Hippocampal formation (tissue), 2 donors: ENCODE measurements at regions not wholly inside any gene's neighbourhood (a gene's known extent, or its start where the extent isn't known, plus 50 kb on each side); places are given as distances from the start of the nearest gene placed in this dataset.
"Not testable (repeated sequence)": the region's sequence is repeated elsewhere in the genome, so short reads cannot be mapped to it uniquely, and the experiment has no call there.

Experiments
- DNase-seq, 2 donors: peaks; one replicate each; lab custom pipeline; 2025; lab: John Stamatoyannopoulos, UW

DNA sequence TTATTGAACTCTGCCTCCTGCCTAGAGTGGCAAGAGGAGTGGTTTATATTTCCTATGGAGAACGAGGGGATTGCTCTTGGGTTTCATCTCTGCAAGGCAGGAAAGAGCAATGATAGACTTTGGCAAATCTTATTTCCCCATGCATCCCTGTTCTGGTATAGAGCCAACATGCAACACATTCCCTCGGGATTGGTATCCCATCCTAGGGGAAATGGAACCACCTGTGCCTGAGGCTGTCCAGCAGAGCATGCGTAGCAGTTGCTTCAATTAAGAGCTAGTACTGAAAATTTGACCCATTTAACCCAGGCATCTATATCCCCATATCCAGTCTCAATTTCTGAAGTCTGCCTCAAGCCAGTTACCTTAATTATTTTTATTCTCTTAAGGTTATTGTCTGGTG is 205.3 kb downstream of the KCNS3 start:
- no peak for DNase-seq

DNA sequence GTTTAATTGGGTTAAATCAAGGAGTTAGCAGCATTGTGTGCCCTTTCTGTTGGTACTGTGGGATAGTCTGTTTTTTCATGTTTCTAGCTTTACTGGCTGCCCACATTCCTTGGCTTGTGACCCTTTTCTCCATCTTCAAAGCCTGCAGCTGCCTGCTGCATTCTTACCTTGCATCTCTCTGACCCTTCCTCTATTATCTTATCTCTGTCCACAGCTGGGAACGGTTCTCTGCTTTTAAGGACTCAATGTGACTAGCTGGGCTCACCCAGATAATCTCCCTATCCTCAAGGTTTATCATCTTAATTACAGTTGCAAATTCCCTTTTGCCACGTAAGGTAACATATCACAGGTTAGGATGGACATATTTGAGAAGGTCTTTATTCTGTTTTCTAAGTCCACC is 199.7 kb downstream of the KCNS3 start:
- DNase-seq = no peak

DNA sequence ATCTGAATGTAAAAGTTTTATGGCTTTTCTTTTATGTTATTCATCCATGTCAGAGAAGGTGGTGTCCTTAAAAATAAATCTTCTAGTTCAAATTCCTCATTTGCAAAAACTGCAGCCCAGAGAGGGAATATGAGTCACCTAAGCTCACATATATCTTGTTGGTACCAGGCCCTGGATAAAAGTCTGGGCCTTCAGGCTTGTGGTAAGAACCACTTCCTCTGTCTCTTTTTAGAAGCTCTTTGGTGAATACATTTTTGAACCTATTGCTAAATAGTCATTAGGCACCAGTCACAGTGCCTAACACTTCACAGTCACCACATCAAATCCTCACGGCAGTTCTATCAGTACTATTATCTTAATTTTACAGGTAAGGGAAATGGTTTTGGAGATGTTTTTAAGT is 199.2 kb downstream of the KCNS3 start:
- DNase-seq = no peak

DNA sequence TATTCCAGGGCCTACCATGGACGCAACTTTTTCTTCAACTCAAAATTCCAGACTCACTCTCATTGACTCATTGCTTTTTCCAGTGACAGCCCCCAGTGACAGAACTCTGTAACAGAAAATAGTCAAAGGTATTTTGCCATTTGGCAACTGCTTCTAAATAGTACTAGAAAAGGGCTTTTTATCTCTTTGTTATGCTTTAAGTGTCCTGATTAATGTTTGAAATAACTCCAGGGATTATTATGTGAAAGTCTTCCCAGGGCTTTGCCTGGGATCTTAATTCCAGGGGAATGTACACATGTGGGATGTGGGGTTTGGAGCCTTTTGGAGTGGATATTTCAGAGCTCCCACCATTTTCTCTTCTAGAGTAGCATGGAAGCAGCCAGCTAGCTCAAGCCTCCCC is 198.8 kb downstream of the KCNS3 start:
- no peak for DNase-seq

DNA sequence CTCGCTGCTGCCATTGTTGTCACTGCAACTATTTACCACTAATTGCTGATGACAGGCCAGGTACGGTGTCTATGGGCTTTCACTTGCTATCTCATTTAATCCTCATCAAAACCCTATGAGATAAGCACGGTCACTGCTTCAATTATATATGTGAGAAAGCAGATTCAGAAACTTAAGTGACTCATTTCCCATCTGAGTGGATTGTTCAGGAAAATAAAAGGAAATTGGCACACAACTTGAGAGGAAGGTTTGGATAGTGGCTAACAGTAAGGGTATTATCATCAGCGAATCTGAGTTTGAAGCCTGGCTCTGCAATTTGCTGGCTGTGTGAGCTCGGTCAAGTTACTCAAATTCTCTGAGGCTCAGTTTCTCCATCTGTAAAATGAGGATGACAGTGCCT is 196.0 kb downstream of the KCNS3 start:
- DNase-seq = no peak

DNA sequence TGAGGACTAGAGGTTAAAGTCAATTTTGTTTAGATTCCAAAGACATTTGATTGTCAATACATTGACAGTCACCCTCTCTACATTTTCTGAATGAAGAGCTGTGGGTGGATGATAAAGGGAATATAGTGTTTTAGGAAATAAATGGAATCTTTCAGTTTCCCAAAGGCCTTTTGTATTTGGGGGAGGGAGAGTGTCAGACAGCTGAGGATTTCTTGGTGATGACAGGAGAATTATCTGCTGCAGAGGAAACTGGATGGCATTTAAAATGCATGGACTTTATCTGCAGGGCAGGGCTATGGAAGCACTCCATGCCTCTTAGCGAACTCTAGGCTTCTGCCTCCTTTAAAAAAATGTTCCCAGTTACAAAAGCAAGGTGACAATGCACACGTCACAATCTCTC is 195.1 kb downstream of the KCNS3 start:
- no peak for DNase-seq

DNA sequence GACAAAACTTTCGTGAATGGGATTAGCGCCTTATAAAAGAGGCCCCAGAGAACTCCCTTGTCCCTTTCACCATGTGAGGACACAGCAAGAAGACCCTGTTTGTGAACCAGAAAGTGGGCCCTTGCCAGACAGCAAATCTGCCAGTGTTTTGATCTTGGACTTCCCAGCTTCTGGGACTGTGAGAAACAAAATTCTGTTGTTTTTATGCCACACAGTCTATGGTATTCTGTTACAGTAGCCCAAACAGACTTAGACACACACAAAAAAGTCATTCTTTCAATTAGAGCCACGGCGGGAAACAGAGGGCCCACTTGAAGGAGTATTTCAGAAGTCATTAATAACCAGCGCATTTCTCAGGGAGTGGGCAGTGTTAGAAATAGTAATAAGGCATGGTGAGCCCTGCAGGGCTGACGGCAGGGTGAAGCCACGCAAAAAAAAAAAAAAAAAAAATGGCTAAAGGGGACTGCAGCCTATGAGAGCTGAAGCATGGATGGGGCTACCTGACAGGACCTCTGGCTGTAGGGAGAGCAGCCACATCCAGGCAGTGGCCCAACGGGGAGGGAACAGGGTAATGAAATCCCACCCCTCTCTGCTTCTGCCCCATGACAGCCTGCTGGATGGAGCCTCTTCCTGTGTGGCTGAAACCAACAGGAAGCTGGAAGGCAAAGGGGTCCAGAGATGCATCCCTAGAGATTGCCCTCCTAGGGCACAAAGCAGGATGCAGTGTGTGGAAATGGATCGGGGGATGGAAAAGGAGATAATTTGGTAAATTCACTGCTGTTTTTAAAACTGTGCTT is 189.3 kb downstream of the KCNS3 start:
- DNase-seq = no peak

DNA sequence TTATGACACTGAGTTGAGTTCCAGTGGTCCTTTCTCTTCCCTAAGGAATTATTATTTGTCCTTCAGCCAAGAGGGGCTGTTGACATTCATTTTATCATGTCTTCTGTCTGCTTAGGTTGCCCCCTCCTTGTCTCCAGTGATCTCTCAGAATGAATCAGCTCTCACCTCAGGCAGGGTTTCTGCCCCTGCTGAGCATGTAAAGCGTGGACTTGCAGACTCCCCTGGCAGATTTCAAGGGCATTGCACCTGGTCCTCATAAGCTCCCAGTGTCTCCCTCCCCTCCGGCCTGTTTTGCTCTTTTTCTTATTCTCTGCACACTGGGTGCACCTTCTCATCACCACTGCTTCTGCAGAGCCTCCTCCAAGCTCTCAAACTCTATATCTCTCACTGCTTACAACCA is 188.4 kb downstream of the KCNS3 start:
- DNase-seq = no peak

DNA sequence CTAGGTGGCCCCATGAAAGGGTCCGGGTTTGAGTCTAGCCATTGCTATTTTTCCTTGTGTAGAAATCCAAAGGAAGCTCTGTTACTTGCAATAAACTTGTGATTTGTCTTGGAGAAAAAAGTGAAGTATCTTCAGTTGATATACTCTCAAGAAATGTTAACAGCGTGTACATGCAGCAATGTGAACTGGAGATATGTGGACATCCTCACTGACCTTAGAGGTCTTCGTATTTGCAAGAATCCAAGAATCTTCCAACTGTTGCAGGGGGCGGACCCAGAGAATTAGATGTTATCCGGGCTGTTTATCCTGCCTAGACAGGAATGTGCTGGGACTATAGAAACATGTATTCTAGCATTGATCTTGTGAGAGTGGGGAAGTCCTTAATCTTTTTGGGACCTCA is 187.6 kb downstream of the KCNS3 start:
- DNase-seq = no peak

DNA sequence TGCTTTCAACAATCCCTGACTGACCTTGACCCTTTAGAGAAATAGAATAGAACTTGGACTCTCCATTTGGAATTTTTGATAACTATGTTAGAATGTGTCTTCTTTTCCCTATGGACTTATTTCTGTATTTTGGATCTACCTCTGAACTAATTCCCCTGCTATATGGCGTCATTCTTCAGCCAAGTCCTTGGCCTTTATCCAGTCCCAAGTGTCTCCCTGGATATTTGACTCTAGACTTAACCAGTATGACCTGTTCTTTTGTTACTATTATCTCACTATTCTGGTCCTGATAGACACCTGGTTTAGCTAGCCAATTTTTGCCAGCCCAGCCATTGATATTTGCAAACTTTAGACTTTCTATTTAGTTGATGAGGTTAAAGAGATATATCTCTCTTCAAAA is 186.8 kb downstream of the KCNS3 start:
- no peak for DNase-seq

DNA sequence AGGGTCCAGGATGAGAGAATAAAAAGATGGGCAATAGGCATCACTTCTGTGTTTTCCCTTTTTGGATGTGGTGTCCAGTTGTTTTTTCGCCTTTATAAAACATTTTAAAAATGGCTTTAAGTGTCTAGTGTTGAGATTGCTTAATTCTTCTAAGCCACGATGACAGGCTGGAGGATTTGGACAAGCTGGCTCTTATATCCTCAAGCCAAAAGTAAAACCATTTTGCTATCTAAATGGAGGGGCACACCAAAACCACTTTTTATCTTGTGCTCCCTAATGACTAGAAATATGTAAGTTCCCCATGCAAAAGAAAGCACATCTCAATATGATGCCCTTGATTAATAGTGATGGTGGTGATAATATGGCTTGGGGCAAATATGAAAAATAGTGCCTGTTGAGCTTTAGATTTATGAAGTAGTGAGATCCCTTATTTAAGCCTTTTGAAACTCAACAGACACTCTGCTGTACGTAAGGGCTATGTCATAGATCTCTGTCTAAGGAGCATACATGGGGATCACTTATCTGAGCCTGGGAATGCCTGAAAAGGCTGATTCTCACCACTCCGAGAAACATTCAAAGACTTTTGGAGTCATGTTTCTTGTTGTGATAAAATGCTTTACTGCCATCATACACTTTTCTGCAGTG is 185.5 kb downstream of the KCNS3 start:
- DNase-seq = no peak

DNA sequence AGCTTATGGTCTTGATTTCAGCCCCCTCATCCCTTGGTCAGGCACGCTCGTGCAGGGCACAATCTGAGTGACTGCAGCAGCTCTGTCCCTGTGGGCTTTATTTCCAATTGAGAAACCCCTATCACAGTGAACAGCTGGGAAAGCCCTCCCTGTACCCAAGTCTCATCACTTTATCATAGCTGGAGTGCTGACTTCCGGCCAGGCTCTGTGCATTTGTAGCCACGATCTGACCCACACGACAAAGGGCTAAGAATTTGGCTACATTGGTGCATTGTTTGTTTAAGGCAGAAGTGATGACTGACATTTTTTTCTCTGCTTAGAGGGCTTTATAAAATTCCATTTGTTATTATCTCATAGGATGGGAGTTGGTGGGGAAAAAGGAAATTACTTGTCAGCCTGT is 184.4 kb downstream of the KCNS3 start:
- DNase-seq = no peak

DNA sequence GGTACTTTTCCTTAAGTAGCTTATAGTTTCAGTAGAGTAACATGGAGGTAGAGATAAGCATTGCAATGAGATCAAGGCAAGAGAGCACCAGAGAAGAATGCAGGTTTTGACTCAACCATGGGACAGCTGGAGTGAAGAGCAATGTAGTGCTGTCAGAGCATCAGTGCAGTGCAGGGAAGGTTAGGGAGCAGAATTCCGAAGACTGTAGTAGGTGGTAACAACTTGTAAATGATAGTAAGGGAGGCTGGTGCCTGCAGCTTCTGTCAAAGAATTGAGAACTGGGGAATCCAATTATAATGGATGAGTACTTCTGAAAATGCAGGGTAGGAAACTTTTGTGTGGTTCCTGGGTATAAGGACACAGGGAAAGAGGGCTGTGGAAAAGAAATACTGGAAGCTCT is 183.2 kb downstream of the KCNS3 start:
- no peak for DNase-seq

DNA sequence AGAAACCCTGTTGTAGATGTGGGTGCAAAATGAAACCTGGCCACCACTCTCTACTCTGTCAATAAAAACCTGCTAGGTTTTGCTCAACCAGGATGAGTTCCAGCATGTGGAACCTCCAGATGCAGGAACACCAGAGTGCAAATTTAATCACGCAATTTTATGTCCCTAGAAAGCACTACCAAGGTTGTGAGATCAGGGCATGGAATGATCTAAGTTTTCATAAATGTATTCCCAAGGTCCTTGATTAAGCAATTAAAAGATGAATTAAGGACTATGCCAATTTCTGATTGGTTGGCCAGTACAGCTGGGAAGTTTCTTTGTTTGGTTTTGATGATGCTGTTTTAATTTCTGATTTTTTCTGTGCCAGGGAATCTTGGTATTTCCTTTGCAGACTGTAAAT is 179.2 kb downstream of the KCNS3 start:
- DNase-seq = no peak

DNA sequence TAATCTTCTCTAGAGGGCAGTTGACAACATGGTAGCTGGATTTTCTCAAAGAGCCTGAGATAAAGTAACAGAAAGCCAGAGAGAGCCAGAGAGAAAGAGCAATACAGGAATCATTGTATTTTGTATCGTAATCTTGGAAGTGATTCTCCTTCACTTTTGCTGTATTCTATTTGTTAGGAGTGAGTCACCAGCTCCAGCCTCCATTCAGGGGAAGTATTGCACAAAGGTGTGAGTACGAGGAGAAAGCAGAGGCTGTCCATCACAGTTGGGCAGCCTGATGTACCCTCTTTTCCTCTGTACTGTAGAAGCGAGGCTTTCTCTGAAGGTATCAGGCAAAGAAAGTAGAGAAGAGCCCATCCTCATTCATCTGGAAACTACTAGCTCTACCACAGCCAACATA is 176.8 kb downstream of the KCNS3 start:
- no peak for DNase-seq

DNA sequence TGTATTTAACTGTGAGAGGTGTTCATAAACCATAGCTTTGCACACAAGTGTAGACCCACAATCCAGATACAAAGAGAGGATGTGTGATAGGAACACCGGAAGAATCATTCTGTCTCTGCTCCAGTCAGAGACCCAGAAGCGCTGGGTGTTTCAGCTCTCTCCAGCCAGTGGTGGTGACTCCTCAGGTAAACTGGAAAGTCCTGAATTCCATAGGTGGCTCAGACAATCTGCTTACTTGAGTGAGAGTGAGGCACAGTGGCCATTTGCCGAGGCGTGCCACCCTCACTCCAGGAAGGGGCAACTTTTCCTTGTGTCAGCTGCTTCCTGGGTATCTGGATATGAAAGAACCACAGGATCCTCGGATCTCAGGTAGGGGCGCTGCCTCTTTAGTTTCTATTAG is 171.5 kb downstream of the KCNS3 start:
- DNase-seq = no peak

DNA sequence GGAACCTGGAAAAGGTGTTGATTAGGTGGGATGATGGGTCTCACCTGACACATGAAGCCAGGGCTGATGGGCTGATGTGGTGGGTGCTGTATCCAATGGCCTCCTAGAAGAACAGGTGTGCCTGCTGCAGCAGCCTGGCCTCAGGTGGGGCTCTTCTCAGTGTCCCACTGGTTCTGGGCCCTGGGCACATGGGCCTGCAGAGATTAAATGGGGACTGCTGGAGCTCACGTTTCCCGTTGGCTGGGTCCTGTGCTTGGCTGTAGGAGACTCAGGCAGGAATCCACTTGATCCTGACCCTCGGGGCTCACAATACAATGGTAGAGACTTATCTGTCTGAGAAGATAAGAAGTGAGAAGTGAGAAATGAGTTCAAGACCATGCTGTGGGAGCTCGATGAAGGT is 170.9 kb downstream of the KCNS3 start:
- no peak for DNase-seq

DNA sequence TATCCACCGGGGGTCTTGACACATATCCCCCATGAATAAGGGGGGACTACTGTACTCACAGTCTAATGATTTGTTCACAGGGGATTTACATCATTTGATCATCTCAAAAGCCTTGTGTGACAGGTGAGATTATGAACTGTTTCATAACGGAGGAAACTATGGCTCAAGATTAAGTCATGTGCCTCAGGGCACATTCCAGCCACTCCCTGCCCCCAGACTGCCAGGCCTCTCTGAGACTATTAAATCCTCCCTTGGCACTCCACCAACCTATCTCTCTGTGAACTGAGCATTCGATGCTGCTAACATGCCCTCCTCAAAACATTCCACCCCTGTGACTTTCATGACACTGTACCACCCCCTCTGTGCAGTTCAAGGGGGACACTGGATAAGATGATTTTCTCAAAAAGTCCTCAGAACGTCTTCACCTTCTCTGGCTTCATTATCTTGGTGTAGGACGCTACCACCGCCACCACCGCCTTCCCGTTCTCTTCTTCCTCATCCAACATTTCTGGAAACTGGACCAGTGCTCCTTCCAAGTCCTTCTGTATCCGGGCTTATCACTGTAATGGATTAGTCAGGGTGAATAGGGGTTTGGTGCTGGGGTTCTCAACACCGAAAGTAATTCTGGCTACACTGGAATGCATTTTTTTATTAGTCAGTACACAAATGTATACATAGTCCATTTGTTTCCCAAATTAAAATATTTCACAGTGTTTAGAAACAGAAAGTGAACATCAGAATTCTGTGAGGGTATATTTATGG is 169.6 kb downstream of the KCNS3 start:
- DNase-seq = no peak

DNA sequence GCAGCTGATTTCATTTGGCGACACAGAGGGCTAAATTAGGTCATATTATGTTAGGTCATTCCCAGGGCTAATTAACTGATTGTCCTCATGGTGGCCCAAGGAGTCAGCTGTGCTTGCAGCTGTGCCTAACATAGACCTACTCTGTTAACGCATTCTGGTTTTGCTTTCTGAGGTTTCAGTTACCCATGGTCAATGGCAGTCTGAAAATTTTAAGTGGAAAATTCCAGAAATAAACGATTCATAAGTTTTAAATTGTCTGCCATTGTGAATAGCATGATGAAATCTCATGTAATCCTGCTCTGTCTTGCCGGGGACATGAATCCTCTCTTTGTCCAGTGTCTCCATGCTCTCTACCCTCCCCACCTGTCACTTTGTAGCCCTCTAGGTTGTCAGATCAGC is 168.7 kb downstream of the KCNS3 start:
- DNase-seq = peak; percentile 2 to 11

DNA sequence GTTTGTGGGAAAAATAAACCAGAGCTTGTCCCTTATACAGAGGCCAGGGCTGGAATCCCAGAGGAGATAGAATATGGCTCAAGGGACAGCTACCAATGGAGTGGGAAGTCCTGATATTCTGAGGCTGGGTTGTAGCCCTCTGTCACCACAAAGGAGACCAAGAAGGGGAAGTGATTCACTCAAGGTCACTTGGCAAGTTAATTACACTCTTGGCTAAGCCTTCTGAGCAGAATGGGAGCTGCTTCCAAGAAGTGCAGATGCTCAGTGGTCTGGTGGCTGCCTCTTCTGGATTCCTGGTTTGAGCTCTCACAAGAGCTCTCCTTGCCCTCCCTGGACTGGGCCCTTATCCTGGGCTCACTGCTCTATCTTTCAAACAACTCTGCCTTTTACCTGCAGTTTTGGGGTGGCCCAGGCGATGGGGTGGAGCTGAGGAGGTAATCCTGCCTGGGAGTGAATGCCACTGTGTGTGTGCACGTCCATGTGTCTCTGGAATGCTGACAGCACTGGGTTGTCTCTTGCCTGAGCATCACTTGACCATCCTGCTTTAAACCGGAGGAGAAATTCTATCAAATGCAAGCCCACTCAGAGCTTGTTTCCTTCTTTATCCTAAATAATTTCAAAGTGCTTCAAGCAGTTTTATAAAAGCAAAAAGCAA is 168.2 kb downstream of the KCNS3 start:
- no peak for DNase-seq

DNA sequence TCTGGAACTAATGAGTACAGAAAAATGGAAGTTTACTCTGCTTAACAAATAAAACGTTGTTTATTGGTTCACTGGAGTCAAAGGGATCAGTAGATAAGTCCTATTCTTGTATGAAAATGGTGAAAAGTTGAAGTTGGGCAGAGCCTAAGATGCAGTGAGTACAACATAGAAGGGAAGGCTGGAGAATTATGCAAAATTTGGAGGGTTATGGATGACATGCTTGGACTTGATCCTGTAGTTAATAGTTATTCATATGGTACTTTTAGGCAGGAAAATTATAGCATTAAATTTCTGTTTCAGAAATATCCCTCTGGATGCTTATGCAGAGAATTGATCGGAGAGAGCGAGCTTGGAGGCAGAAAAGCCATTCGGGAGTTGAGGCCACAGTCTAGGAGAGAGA is 167.6 kb downstream of the KCNS3 start:
- DNase-seq = no peak

DNA sequence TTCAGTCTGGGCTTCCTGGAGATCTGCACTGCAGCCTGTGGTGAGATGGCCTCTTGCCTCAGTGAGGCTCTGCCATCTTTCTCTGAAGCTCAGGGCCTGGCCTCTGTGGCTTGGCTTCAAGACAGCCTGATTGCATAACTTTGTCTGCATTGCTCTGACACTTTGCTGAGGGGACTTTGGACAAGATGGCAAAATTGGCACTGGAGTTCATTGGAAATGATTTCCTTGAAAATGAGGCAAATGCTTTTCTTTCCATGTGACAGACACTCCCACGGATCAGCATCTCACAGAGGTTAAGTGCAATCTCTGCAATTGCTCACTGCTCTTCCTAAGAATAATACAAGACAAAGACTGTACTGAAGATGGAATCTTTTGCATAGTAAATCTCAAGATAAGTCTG is 166.8 kb downstream of the KCNS3 start:
- no peak for DNase-seq

DNA sequence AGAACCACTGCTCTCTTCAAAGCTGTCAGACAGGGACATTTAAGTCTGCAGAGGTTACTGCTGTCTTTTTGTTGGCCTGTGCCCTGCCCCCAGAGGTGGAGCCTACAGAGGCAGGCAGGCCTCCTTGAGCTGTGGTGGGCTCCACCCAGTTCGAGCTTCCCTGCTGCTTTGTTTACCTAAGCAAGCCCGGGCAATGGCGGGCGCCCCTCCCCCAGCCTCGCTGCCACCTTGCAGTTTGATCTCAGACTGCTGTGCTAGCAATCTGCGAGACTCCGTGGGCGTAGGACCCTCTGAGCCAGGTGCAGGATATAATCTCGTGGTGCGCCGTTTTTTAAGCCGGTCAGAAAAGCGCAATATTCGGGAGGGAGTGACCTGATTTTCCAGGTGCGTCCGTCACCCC is 138.9 kb downstream of the KCNS3 start:
- DNase-seq = not testable (repeated sequence)
